ENCODE measurements at regions not wholly inside any gene's neighbourhood (a gene's known extent, or its start where the extent isn't known, plus 50 kb on each side); places are given as distances from the start of the nearest gene placed in this dataset.

- TF ChIP-seq CTCF (IDR thresholded peaks at IDR 0.05; ENCODE audit: control extremely low read depth in 1 of 3, insufficient read depth in 1 of 3, low read depth in 1 of 3, low read length in 3 of 3) (peak in 2 of 3 experiments; percentile 63 to 66; a peak in 3 of 4 replicates), RBBP5 (IDR thresholded peaks at IDR 0.05; ENCODE audit: borderline replicate concordance, low read depth, low read length) (no peak), BCL11A (IDR thresholded peaks at IDR 0.05; ENCODE audit: low read depth in 2 of 2, low read length in 2 of 2) (no peak), POLR2A (IDR thresholded peaks at IDR 0.05; ENCODE audit: control extremely low read depth in 1 of 2, low read depth in 2 of 2, low read length in 2 of 2) (no peak), EZH2 (IDR thresholded peaks at IDR 0.05; ENCODE audit: low read depth, low read length, severe bottlenecking) (no peak), USF2 (IDR thresholded peaks at IDR 0.05; ENCODE audit: low read length) (no peak), ZNF274 (IDR thresholded peaks at IDR 0.05; ENCODE audit: borderline replicate concordance, extremely low read depth, low read length) (no peak)
Measured at GRCh38 chr14:45426685-45427282, 173.8 kb upstream of the MIS18BP1 start.

All from H1 (cell line).